Dedifferentiated amniotic fluid mesenchymal stem cell (primary cell): ENCODE measurements at regions not wholly inside any gene's neighbourhood (a gene's known extent, or its start where the extent isn't known, plus 50 kb on each side); places are given as distances from the start of the nearest gene placed in this dataset.
A peak's percentile ranks its signal among the peaks of the same experiment; 100 is the strongest.
"Not testable (repeated sequence)": the region's sequence is repeated elsewhere in the genome, so short reads cannot be mapped to it uniquely, and the experiment has no call there.

ENCODE experiments used
- DNase-seq: peaks from one replicate; pipeline ENCODE4 v3.0.0-alpha.2; 2016; ENCODE audit errors: extremely low spot score

GRCh38 chr12:68422956-68423574 lies 90.9 kb upstream of the MDM1 start:
- DNase-seq = no peak

GRCh38 chr12:68425998-68426397 lies 93.8 kb upstream of the MDM1 start:
- DNase-seq = peak; percentile 52

GRCh38 chr12:68428211-68428610 lies 96.0 kb upstream of the MDM1 start:
- no peak for DNase-seq

GRCh38 chr12:68428724-68429501 lies 96.8 kb upstream of the MDM1 start:
- DNase-seq = no peak

GRCh38 chr12:68429696-68430095 lies 97.5 kb upstream of the MDM1 start:
- no peak for DNase-seq

- no peak for DNase-seq
Measured at GRCh38 chr12:68431786-68432185, 99.6 kb upstream of the MDM1 start.

- DNase-seq = no peak
Measured at GRCh38 chr12:68432622-68433021, 100.5 kb upstream of the MDM1 start.

GRCh38 chr12:68434391-68435298 lies 102.5 kb upstream of the MDM1 start:
- DNase-seq = no peak

GRCh38 chr12:68435299-68435637 lies 103.1 kb upstream of the MDM1 start:
- DNase-seq = no peak

- no peak for DNase-seq
Measured at GRCh38 chr12:68435816-68436215, 103.7 kb upstream of the MDM1 start.

GRCh38 chr12:68438601-68439000 lies 106.4 kb upstream of the MDM1 start:
- DNase-seq = no peak

GRCh38 chr12:68439368-68440045 lies 107.3 kb upstream of the MDM1 start:
- no peak for DNase-seq

- peak; percentile 51 for DNase-seq
Measured at GRCh38 chr12:68440068-68440581, 108.0 kb upstream of the MDM1 start.

GRCh38 chr12:68441167-68441566 lies 109.0 kb upstream of the MDM1 start:
- DNase-seq = no peak

GRCh38 chr12:68442353-68442972 lies 110.3 kb upstream of the MDM1 start:
- DNase-seq = not testable (repeated sequence)

GRCh38 chr12:68443695-68444094 lies 111.5 kb upstream of the MDM1 start:
- not testable (repeated sequence) for DNase-seq

- peak; percentile 42 for DNase-seq
Measured at GRCh38 chr12:68445824-68446223, 113.7 kb upstream of the MDM1 start.

- DNase-seq = no peak
Measured at GRCh38 chr12:68446384-68446783, 114.2 kb upstream of the MDM1 start.

- no peak for DNase-seq
Measured at GRCh38 chr12:68446901-68447796, 115.0 kb upstream of the MDM1 start.

- no peak for DNase-seq
Measured at GRCh38 chr12:68447797-68448260, 115.7 kb upstream of the MDM1 start.
